Adrenal gland (tissue), 5 donors: ENCODE measurements at regions not wholly inside any gene's neighbourhood (a gene's known extent, or its start where the extent isn't known, plus 50 kb on each side); places are given as distances from the start of the nearest gene placed in this dataset.

ENCODE experiments used
- POLR2A ChIP-seq, 2 donors: fragments of 450-650 bp; IDR thresholded peaks; one replicate each; pipeline ENCODE4 v1.6.1; 2017; ENCODE audit warnings: antibody characterized with exemption in 2 of 2, mild to moderate bottlenecking in 2 of 2, moderate library complexity in 1 of 2
- TF ChIP-seq, protein P1 (sequence below), 6 experiments: fragments of 450-650 bp in 4 of 6; fragments of 200-600 bp in 2 of 6; sonication (generic) in 1 of 6; IDR thresholded peaks; 1 replicate in 5 of 6; 2 replicates in 1 of 6; pipeline versions ENCODE4 v1.5.1 to v1.8.0; 2016 to 2021; ENCODE audit warnings: antibody characterized with exemption in 6 of 6, mild to moderate bottlenecking in 2 of 6, moderate library complexity in 1 of 6
- donor health status: DM: no; HTN: no; CAD: no.

GRCh38 chr3:28587723-28588122 lies 239.1 kb upstream of the AZI2 start:
- TF ChIP-seq, protein P1, sequence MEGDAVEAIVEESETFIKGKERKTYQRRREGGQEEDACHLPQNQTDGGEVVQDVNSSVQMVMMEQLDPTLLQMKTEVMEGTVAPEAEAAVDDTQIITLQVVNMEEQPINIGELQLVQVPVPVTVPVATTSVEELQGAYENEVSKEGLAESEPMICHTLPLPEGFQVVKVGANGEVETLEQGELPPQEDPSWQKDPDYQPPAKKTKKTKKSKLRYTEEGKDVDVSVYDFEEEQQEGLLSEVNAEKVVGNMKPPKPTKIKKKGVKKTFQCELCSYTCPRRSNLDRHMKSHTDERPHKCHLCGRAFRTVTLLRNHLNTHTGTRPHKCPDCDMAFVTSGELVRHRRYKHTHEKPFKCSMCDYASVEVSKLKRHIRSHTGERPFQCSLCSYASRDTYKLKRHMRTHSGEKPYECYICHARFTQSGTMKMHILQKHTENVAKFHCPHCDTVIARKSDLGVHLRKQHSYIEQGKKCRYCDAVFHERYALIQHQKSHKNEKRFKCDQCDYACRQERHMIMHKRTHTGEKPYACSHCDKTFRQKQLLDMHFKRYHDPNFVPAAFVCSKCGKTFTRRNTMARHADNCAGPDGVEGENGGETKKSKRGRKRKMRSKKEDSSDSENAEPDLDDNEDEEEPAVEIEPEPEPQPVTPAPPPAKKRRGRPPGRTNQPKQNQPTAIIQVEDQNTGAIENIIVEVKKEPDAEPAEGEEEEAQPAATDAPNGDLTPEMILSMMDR (IDR thresholded peaks at IDR 0.05), result no peak
- no peak for TF ChIP-seq POLR2A (IDR thresholded peaks at IDR 0.05)
